ENCODE measurements at regions not wholly inside any gene's neighbourhood (a gene's known extent, or its start where the extent isn't known, plus 50 kb on each side); places are given as distances from the start of the nearest gene placed in this dataset.
"Not testable (repeated sequence)": the region's sequence is repeated elsewhere in the genome, so short reads cannot be mapped to it uniquely, and the experiment has no call there.

- no peak for TF ChIP-seq CTCF (IDR thresholded peaks at IDR 0.05; ENCODE audit: insufficient read depth, low read depth, low read length, missing control alignments)
- DNase-seq (ENCODE audit: low read depth) = no peak
- H3K4me3 ChIP-seq (ENCODE audit: low read depth, low read length) = no peak overlapping the region
Measured at GRCh38 chr10:131554821-131555220, 243.3 kb upstream of the TCERG1L start.

GRCh38 chr10:131555406-131555805 is 243.9 kb upstream of the TCERG1L start:
- no peak for TF ChIP-seq CTCF (IDR thresholded peaks at IDR 0.05; ENCODE audit: insufficient read depth, low read depth, low read length, missing control alignments)
- no peak for DNase-seq (ENCODE audit: low read depth)
- H3K4me3 ChIP-seq (ENCODE audit: low read depth, low read length) = no peak overlapping the region

- no peak for DNase-seq (ENCODE audit: low read depth)
- no peak for TF ChIP-seq CTCF (IDR thresholded peaks at IDR 0.05; ENCODE audit: insufficient read depth, low read depth, low read length, missing control alignments)
- H3K4me3 ChIP-seq (ENCODE audit: low read depth, low read length) = no peak overlapping the region
Measured at GRCh38 chr10:131556061-131556896, 244.8 kb upstream of the TCERG1L start.

GRCh38 chr10:131556897-131557495 is 245.5 kb upstream of the TCERG1L start:
- no peak for DNase-seq (ENCODE audit: low read depth)
- TF ChIP-seq CTCF (IDR thresholded peaks at IDR 0.05; ENCODE audit: insufficient read depth, low read depth, low read length, missing control alignments) = no peak
- no peak overlapping the region for H3K4me3 ChIP-seq (ENCODE audit: low read depth, low read length)

GRCh38 chr10:131557956-131558355 is 246.4 kb upstream of the TCERG1L start:
- DNase-seq (ENCODE audit: low read depth) = not testable (repeated sequence)

GRCh38 chr10:131559450-131559911 is 248.0 kb upstream of the TCERG1L start:
- TF ChIP-seq CTCF (IDR thresholded peaks at IDR 0.05; ENCODE audit: insufficient read depth, low read depth, low read length, missing control alignments) = no peak
- H3K4me3 ChIP-seq (ENCODE audit: low read depth, low read length) = no peak overlapping the region
- DNase-seq (ENCODE audit: low read depth) = no peak

More at GRCh38 chr10:131557956-131558355, 246.4 kb upstream of the TCERG1L start:
- H3K4me3 ChIP-seq (ENCODE audit: low read depth, low read length) = not testable (repeated sequence)

GRCh38 chr10:131560166-131560565 is 248.6 kb upstream of the TCERG1L start:
- no peak for TF ChIP-seq CTCF (IDR thresholded peaks at IDR 0.05; ENCODE audit: insufficient read depth, low read depth, low read length, missing control alignments)
- no peak for DNase-seq (ENCODE audit: low read depth)
- H3K4me3 ChIP-seq (ENCODE audit: low read depth, low read length) = no peak overlapping the region
